ENCODE measurements at regions not wholly inside any gene's neighbourhood (a gene's known extent, or its start where the extent isn't known, plus 50 kb on each side); places are given as distances from the start of the nearest gene placed in this dataset.

GRCh38 chr13:21970172-21970571 is 299.3 kb downstream of the FGF9 start:
- TF ChIP-seq, protein P1, sequence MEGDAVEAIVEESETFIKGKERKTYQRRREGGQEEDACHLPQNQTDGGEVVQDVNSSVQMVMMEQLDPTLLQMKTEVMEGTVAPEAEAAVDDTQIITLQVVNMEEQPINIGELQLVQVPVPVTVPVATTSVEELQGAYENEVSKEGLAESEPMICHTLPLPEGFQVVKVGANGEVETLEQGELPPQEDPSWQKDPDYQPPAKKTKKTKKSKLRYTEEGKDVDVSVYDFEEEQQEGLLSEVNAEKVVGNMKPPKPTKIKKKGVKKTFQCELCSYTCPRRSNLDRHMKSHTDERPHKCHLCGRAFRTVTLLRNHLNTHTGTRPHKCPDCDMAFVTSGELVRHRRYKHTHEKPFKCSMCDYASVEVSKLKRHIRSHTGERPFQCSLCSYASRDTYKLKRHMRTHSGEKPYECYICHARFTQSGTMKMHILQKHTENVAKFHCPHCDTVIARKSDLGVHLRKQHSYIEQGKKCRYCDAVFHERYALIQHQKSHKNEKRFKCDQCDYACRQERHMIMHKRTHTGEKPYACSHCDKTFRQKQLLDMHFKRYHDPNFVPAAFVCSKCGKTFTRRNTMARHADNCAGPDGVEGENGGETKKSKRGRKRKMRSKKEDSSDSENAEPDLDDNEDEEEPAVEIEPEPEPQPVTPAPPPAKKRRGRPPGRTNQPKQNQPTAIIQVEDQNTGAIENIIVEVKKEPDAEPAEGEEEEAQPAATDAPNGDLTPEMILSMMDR (IDR thresholded peaks at IDR 0.05; ENCODE audit: control extremely low read depth in 1 of 3, insufficient read depth in 1 of 3, low read depth in 1 of 3, low read length in 3 of 3) = no peak
- no peak for TF ChIP-seq POLR2A (IDR thresholded peaks at IDR 0.05; ENCODE audit: control extremely low read depth in 1 of 2, low read depth in 2 of 2, low read length in 2 of 2)
- TF ChIP-seq MAX (IDR thresholded peaks at IDR 0.05) = no peak
- TF ChIP-seq CEBPB (IDR thresholded peaks at IDR 0.05; ENCODE audit: low read depth, low read length) = no peak
- TF ChIP-seq KDM1A (IDR thresholded peaks at IDR 0.05; ENCODE audit: borderline replicate concordance, low read length) = no peak
- TF ChIP-seq KDM4A (IDR thresholded peaks at IDR 0.05; ENCODE audit: low read depth, low read length, severe bottlenecking) = no peak
- TF ChIP-seq EZH2 (IDR thresholded peaks at IDR 0.05; ENCODE audit: low read depth, low read length, severe bottlenecking) = no peak
- TF ChIP-seq POLR2AphosphoS5 (IDR thresholded peaks at IDR 0.05; ENCODE audit: low read depth, low read length) = no peak
- TF ChIP-seq JUND (IDR thresholded peaks at IDR 0.05; ENCODE audit: low read length) = no peak
- TF ChIP-seq SP1 (IDR thresholded peaks at IDR 0.05; ENCODE audit: low read depth, low read length) = no peak
- no peak for TF ChIP-seq TAF1 (IDR thresholded peaks at IDR 0.05; ENCODE audit: low read depth, low read length)
- no peak for TF ChIP-seq ATF2 (IDR thresholded peaks at IDR 0.05; ENCODE audit: low read length)
- TF ChIP-seq FOSL1 (IDR thresholded peaks at IDR 0.05; ENCODE audit: insufficient read depth, low read depth, low read length) = no peak
- TF ChIP-seq BRCA1 (IDR thresholded peaks at IDR 0.05; ENCODE audit: low read depth, low read length) = no peak
